Activated CD8-positive, alpha-beta memory T cell treated with anti-CD3 and anti-CD28 coated beads for 36 hours (primary cell): ENCODE measurements at regions not wholly inside any gene's neighbourhood (a gene's known extent, or its start where the extent isn't known, plus 50 kb on each side); places are given as distances from the start of the nearest gene placed in this dataset.
"Not testable (repeated sequence)": the region's sequence is repeated elsewhere in the genome, so short reads cannot be mapped to it uniquely, and the experiment has no call there.

Source experiments
- CTCF ChIA-PET: fragments of 350-600 bp; sonication (Branson Sonifier 250); formaldehyde crosslinking; loops from one replicate; lab custom pipeline; 2021; ENCODE audit warnings: antibody characterized with exemption; lab: Charles Lee
- POLR2A ChIA-PET: fragments of 350-600 bp; sonication (Branson Sonifier 250); formaldehyde crosslinking; loops from one replicate; lab custom pipeline; 2021; ENCODE audit warnings: antibody characterized with exemption; lab: Charles Lee

DNA sequence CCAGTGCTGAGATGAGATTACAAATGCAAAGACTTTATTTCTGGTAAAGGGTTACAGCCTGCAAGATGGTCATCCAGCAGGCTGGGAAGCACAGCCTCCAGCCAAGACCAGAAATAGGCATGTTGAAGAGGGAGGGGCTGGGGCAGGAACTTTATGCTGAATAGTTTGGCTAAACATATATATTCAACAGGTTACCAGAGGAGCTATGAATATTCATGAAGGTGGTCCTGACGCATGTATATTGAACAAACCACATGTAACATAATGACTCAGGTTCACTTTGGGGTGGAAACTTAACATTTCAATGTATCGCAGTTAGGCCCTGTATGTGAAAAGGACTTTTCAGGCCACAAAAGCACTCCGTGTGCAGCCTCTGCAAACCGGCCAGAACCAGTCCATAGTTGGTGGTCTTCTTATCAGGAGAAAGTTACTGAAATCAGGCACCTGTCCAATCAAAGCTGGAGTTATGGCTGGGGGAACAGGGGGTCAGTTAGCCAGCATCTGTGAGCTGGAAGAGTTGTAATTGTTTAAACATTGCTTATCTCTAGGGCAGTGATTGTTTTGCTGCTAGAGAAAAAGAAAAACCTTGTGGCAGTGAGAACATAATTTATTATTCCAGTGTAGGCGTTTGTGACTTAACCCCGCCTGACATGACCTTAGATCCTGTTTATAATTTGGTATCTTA lies 372.9 kb upstream of the AUTS2 start:
- ChIA-PET CTCF (no interaction called here), POLR2A (no interaction called here)

DNA sequence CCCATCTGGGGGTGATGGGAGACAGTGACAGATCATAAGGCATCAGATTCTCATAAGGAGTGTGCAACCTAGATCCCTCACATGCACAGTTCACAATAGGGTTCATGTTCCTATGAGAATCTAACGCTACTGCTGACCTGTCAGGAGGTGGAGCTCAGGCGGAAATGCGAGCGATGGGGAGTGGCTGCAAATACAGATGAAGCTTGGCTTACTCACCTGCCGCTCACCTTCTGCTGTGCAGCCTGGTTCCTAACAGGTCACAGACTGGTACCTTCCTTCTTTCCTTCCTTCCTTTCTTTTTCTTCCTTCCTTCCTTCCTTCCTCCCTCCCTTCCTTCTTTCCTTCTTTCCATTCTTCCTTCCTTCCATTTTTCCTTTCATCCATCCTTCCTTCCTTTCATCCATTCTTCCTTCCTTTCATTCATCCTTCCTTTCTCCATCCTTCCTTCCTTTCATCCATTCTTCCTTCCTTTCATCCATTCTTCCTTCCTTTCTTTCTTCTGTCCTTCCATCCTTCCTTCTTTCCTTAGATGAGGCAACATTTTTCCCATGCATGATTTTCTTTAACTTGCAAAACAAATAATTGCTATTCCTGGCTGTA lies 370.0 kb upstream of the AUTS2 start:
- POLR2A ChIA-PET, result no interaction called here
- CTCF ChIA-PET, result no interaction called here

DNA sequence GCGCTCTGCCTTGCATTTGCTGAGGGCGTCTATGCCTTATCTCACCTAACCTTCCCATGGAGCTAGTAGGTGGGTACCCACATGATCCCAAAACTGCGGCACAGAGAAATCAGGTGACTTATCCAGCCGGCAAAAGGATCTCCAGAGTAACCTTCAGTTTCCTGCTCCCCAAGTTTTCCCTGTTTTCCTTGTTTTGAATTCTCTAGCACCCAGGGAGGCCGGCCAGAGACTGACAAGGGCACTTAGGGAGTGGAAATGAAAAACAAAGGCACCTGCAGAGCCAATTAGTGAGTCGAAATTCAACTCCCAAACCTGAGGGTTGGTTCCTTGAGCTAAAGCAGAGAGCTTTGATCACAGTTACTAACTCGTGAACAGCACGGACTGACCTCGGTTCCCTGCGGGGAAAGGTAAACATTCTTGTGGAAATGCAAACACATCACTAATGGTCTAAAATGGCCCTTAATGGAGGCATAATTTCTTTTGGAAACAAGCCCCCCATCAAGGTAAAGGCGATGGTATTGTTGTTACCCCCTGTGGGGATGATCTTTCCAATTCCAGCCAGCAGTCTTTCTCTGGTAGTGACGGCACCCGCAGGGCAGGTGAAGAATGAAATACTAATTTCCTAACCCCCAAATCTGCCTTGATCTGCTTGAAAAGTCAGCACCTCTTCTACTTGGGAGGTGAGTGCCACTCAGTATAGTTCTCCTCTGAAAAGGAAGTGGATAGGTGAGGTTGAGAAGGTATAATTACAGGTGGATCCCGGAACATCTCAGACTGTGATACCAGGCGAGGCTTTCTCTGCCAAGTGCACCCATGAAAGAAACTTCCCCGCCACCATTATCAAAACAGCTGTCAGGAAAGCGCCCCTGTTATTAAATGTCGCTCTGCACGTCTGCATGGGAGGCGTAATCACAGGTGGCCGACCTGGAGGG lies 365.6 kb upstream of the AUTS2 start:
- POLR2A ChIA-PET, result no interaction called here
- CTCF ChIA-PET, result no interaction called here

- ChIA-PET CTCF (no interaction called here), POLR2A (no interaction called here)
Observed at GRCh38 chr7:69237541-69237940, 360.7 kb upstream of the AUTS2 start.

DNA sequence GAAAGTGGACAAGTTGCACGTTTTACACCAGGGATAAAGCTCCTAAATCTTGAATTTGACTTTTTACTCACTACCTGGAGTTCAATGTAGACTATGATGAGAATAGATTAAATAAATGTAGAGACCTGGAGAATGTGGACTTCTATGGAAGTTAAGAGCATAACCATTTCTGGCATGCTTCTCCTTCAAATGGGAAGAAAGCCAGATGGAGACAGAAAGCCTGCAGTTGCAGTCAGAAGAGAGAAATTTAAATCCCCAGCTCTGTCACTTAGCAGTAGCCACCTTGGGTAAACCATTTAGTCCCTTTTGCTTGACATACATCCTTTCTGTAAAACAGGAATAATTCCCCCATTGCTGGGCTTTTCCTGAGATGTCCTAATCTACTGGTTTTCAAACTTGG lies 355.3 kb upstream of the AUTS2 start:
- POLR2A ChIA-PET, result no interaction called here
- CTCF ChIA-PET, result no interaction called here

GRCh38 chr7:69244701-69245100 lies 353.6 kb upstream of the AUTS2 start:
- ChIA-PET CTCF (no interaction called here), POLR2A (no interaction called here)

- POLR2A ChIA-PET, result no interaction called here
- CTCF ChIA-PET, result no interaction called here
Observed at GRCh38 chr7:69245646-69246045, 352.6 kb upstream of the AUTS2 start.

- ChIA-PET POLR2A (no interaction called here), CTCF (no interaction called here)
Observed at GRCh38 chr7:69246758-69247157, 351.5 kb upstream of the AUTS2 start.

GRCh38 chr7:69248382-69248828 lies 349.9 kb upstream of the AUTS2 start:
- CTCF ChIA-PET, result not testable (repeated sequence)
- POLR2A ChIA-PET, result interaction anchor here (0.6 kb wide), 1 partner anchor 1253 kb away, joined by 4 read pairs; no protein-coding TSS in a partner anchor

DNA sequence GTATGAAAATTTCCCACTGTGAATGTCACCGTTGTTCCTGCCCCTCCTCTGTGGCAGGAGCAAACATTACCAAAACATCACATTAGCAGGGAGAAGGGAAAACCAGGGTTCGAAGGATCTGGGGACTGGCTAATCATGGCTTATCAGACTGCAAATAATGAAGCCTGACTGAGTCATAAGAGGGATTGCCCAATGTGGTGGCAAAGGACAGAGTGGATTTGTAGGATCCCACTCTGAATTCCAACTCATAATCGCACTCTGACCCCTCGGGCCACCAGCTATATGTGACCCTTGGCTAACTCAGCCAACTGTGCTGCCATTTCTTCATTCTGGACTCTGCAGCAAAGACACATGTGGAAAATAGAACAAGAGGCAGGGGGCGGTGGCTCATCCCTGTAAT lies 347.3 kb upstream of the AUTS2 start:
- CTCF ChIA-PET, result no interaction called here
- POLR2A ChIA-PET, result no interaction called here

DNA sequence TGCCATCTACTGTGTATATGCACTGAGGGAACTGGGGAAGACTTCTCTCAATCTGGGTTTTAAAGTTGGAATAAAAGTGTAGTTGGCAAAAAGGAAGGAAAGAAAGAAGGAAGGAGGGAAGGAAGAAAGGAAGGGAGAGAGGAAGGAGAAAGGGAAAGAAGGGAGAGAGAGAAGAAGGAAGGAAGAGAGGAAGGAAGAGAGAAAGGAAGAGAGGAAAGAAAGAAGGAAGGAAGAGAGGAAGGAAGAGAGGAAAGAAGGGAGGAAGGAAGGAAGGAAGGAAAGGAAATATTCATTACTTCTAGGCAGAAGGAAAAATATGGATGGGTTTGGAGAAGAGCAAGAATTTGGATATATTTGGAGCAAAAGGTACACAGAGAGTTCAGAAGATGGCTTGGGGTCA lies 343.6 kb upstream of the AUTS2 start:
- ChIA-PET POLR2A (no interaction called here), CTCF (no interaction called here)

DNA sequence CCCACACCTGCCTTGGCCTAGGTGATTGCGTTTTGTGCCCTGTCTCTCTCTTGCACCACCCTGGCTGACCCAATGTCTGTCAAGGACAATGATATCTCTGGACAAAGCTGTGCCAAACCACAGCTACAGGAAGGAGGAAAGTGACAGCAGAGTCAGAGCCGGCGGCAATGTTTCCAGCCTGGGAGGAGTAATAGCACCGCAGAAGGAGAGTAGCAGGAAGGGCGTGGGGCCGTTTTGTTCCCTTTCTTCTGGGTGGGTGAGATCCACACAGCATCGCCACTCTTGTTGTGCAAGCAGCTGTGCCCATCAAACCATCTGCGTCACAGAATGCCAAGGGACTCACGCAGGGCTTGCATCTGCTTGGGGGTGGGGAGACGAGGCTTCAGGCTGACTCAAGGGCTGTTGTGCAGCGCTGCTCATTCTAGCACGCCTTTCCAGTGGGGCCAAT lies 341.6 kb upstream of the AUTS2 start:
- CTCF ChIA-PET, result no interaction called here
- POLR2A ChIA-PET, result no interaction called here

GRCh38 chr7:69257592-69257991 lies 340.7 kb upstream of the AUTS2 start:
- POLR2A ChIA-PET, result no interaction called here
- CTCF ChIA-PET, result no interaction called here

DNA sequence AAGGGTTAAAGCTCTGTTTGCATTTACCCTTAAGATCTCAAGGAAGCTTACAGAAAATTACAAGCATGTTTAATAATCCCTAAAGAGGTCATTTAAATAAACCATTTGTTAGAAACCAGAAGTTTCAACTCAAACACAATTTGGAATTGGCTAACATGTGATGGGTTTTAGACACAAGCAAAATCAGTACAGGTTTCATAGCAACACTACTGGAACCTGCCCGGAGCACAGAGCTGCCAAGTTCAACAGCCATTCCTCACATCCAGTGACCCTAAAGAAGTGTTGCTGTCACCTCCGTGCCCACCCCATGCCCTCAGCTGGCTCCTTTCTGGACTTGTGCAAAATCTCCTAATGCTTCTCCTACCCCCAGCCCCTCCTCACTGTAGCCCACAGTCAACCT lies 338.8 kb upstream of the AUTS2 start:
- POLR2A ChIA-PET, result no interaction called here
- CTCF ChIA-PET, result no interaction called here

DNA sequence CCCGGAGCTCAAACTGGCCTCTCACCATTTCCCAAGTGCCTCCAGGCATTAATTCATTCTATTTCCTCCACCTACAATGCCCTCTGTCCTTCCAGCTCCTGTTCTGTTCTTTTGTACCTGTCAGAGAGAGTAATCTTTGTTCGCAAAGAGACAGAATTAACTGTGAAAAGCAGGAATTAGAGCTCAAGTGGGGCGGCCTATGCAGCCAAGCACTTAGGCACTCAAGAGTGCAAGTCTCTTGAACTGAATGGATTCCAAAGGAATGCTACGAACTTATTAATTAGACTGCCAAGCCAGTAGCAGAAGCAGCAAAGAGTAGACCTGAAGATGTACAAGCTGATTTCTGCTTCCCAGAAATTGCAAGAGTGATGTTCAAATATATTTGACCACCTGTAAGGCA lies 338.3 kb upstream of the AUTS2 start:
- POLR2A ChIA-PET, result no interaction called here
- CTCF ChIA-PET, result no interaction called here

DNA sequence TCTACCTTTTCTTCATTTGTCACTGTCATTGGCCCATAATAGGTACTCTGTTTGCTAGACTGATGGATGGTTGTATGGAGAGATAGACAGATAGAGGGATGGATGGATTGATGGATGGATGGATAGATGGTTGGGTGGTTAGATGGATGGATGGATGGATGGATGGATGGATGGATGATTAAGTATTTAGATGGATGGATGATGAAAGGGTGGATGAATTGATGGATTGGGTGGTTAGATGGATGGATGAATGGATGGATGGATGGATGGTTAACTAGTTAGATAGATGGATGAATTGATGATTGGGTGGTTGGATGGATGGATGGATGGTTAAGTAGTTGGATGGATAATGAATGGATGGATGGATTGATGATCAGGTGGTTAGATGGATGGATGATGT lies 334.7 kb upstream of the AUTS2 start:
- POLR2A ChIA-PET, result no interaction called here
- CTCF ChIA-PET, result no interaction called here

DNA sequence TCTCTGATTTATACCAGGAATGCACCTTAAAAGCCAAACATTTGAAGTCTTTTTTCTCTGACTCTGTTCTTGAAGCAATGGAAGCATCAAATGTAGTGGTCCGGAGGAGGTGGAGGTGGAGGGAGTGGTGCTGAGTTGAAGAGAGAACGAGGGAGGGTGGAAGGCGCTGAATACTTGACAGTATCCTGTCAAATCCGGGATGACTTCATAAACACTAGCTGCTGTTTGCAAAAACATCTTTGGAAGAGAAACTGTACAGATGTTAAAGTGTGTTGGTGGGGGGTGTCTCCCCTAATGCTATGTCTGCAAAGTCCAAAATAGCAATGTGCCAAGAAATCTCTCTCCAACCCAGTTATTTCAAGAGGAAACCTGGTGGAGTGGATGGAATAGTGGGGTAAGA lies 328.5 kb upstream of the AUTS2 start:
- POLR2A ChIA-PET, result no interaction called here
- CTCF ChIA-PET, result no interaction called here

DNA sequence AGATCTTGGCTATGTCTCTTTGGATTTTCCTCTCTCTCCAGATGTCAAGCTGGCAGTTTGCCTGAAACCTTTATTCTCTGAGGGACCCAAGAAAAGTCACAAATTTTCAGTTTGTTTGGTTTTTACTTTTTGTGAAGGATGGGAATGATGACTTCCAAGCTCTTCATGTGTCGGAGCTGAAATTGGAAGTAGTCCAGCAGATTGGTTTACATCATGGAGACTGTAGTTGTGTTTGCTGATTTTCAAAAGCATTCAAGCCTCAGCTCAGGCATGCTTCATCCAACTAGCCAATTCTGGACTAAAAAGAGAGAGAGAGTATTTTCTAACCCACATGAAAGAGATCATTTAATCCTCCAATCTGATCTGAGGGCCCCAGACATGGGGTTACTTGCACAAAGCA lies 326.2 kb upstream of the AUTS2 start:
- ChIA-PET CTCF (no interaction called here), POLR2A (no interaction called here)

GRCh38 chr7:69276011-69276729 lies 322.1 kb upstream of the AUTS2 start:
- ChIA-PET CTCF (interaction anchor here (0.6 kb wide), 1 partner anchor 18 kb away, joined by 3 read pairs; no protein-coding TSS in a partner anchor), POLR2A (no interaction called here)

- POLR2A ChIA-PET, result no interaction called here
- CTCF ChIA-PET, result no interaction called here
Observed at GRCh38 chr7:69277366-69277765, 320.9 kb upstream of the AUTS2 start.
